ENCODE measurements at regions not wholly inside any gene's neighbourhood (a gene's known extent, or its start where the extent isn't known, plus 50 kb on each side); places are given as distances from the start of the nearest gene placed in this dataset.

DNA sequence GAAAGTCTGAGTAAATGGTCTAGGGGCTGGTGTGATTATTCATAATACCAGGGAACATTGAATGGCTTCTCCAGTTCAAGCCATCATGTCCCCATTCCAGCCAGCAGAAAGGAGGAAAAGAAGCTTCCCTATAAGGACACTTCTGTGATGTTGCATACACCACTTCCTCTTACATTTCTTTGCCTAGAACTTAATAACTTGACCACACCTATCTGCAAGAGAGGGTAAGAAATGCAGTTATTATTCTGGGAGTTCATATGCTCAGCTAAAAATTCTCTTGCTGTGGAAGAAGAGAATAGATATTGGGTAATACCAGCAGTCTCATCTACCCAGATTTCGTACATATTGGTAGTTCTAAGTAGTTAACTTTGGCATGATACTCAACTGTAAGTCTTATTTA lies 166.1 kb downstream of the SLC28A3 start:
- Histone ChIP-seq H3K4me1 (ENCODE audit: insufficient read depth, insufficient read length) (no peaks in the 10 kb centered on the region), H3K9me3 (ENCODE audit: insufficient read depth, low read length) (no peaks in the 10 kb centered on the region), H3K4me3 (ENCODE audit: insufficient read length, low read depth) (no peak overlapping the region), H3K36me3 (ENCODE audit: insufficient read depth, insufficient read length, low read length) (no peaks in the 10 kb centered on the region), H3K27me3 (ENCODE audit: insufficient read depth, insufficient read length) (no peaks in the 10 kb centered on the region), H3K9ac (ENCODE audit: insufficient read length, low read depth) (no peak overlapping the region)
- TF ChIP-seq YY1 (IDR thresholded peaks at IDR 0.05; ENCODE audit: insufficient read depth, insufficient read length) (no peak), ZNF274 (IDR thresholded peaks at IDR 0.05; ENCODE audit: low read depth, low read length) (no peak), SUZ12 (IDR thresholded peaks at IDR 0.05; ENCODE audit: extremely low read depth, insufficient read depth, insufficient read length) (no peak)
- no peak for DNase-seq (ENCODE audit: low read depth, low spot score)

DNA sequence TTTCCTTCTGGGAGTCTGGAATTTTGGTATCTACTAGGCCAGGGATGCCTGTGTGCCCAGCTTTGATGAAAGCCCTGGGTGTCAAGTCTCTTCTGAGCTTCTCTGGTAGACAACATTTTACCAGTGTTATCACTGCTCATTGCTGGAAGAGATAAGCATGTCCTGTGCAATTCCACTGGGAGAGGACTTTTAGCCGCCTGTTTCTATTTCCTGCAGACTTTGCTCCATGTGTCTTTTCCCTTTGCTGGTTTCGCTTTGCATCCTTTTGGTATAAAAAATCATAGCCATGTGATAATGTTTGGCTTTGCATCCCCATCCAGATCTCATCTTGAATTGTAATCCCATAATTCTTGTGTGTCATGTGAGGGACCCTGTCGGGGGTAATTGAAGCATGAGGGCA lies 163.2 kb downstream of the SLC28A3 start:
- DNase-seq (ENCODE audit: low read depth, low spot score), result no peak
- H3K27me3 ChIP-seq (ENCODE audit: insufficient read depth, insufficient read length), result no peaks in the 10 kb centered on the region
- H3K4me3 ChIP-seq (ENCODE audit: insufficient read length, low read depth), result no peak overlapping the region
- no peak for TF ChIP-seq SUZ12 (IDR thresholded peaks at IDR 0.05; ENCODE audit: extremely low read depth, insufficient read depth, insufficient read length)
- no peak for TF ChIP-seq YY1 (IDR thresholded peaks at IDR 0.05; ENCODE audit: insufficient read depth, insufficient read length)
- no peak for TF ChIP-seq ZNF274 (IDR thresholded peaks at IDR 0.05; ENCODE audit: low read depth, low read length)
- H3K36me3 ChIP-seq (ENCODE audit: insufficient read depth, insufficient read length, low read length), result no peaks in the 10 kb centered on the region
- H3K9ac ChIP-seq (ENCODE audit: insufficient read length, low read depth), result no peak overlapping the region
- no peaks in the 10 kb centered on the region for H3K4me1 ChIP-seq (ENCODE audit: insufficient read depth, insufficient read length)
- no peaks in the 10 kb centered on the region for H3K9me3 ChIP-seq (ENCODE audit: insufficient read depth, low read length)

GRCh38 chr9:84179531-84179930 lies 161.0 kb downstream of the SLC28A3 start:
- DNase-seq (ENCODE audit: low read depth, low spot score), result no peak
- TF ChIP-seq SUZ12 (IDR thresholded peaks at IDR 0.05; ENCODE audit: extremely low read depth, insufficient read depth, insufficient read length), result no peak
- TF ChIP-seq ZNF274 (IDR thresholded peaks at IDR 0.05; ENCODE audit: low read depth, low read length), result no peak

DNA sequence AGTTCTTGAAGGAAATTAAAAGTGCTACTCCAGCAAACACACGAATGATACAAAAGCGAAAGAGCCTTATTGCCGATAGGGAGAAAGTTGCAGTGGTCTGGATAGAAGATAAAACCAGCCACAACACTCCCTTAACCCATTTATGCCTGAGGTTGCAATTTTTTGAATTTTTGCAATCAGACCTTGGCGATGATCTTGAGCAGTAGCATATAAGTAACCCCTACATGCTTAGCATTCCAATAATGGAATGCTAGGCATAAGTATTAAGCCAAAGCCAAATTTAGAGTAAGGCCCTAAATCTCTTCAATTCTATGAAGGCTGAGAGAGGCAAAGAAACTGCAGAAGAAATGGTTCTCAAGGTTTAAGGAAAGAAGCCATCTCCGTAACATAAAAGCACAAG lies 153.5 kb downstream of the SLC28A3 start:
- Histone ChIP-seq H3K36me3 (ENCODE audit: insufficient read depth, insufficient read length, low read length) (no peaks in the 10 kb centered on the region), H3K4me3 (ENCODE audit: insufficient read length, low read depth) (no peak overlapping the region), H3K9ac (ENCODE audit: insufficient read length, low read depth) (no peak overlapping the region), H3K27me3 (ENCODE audit: insufficient read depth, insufficient read length) (no peaks in the 10 kb centered on the region), H3K9me3 (ENCODE audit: insufficient read depth, low read length) (no peaks in the 10 kb centered on the region), H3K4me1 (ENCODE audit: insufficient read depth, insufficient read length) (no peaks in the 10 kb centered on the region)
- no peak for DNase-seq (ENCODE audit: low read depth, low spot score)
- TF ChIP-seq ZNF274 (IDR thresholded peaks at IDR 0.05; ENCODE audit: low read depth, low read length), result no peak
- no peak for TF ChIP-seq SUZ12 (IDR thresholded peaks at IDR 0.05; ENCODE audit: extremely low read depth, insufficient read depth, insufficient read length)
- no peak for TF ChIP-seq YY1 (IDR thresholded peaks at IDR 0.05; ENCODE audit: insufficient read depth, insufficient read length)

More at GRCh38 chr9:84179531-84179930, 161.0 kb downstream of the SLC28A3 start:
- Histone ChIP-seq H3K4me3 (ENCODE audit: insufficient read length, low read depth) (no peak overlapping the region), H3K9me3 (ENCODE audit: insufficient read depth, low read length) (no peaks in the 10 kb centered on the region), H3K27me3 (ENCODE audit: insufficient read depth, insufficient read length) (no peaks in the 10 kb centered on the region), H3K4me1 (ENCODE audit: insufficient read depth, insufficient read length) (no peaks in the 10 kb centered on the region), H3K9ac (ENCODE audit: insufficient read length, low read depth) (no peak overlapping the region), H3K36me3 (ENCODE audit: insufficient read depth, insufficient read length, low read length) (no peaks in the 10 kb centered on the region)

GRCh38 chr9:84189904-84190303 lies 150.7 kb downstream of the SLC28A3 start:
- H3K36me3 ChIP-seq (ENCODE audit: insufficient read depth, insufficient read length, low read length), result no peaks in the 10 kb centered on the region
- no peak for TF ChIP-seq YY1 (IDR thresholded peaks at IDR 0.05; ENCODE audit: insufficient read depth, insufficient read length)
- no peak for TF ChIP-seq SUZ12 (IDR thresholded peaks at IDR 0.05; ENCODE audit: extremely low read depth, insufficient read depth, insufficient read length)
- TF ChIP-seq ZNF274 (IDR thresholded peaks at IDR 0.05; ENCODE audit: low read depth, low read length), result no peak
- H3K4me1 ChIP-seq (ENCODE audit: insufficient read depth, insufficient read length), result no peaks in the 10 kb centered on the region
- no peak overlapping the region for H3K9ac ChIP-seq (ENCODE audit: insufficient read length, low read depth)
- no peak overlapping the region for H3K4me3 ChIP-seq (ENCODE audit: insufficient read length, low read depth)
- no peaks in the 10 kb centered on the region for H3K27me3 ChIP-seq (ENCODE audit: insufficient read depth, insufficient read length)
- DNase-seq (ENCODE audit: low read depth, low spot score), result no peak
- peaks cover 14% of the 10 kb centered on the region; the same call in 1 of the 2 replicates for H3K9me3 ChIP-seq (ENCODE audit: insufficient read depth, low read length)

GRCh38 chr9:84190411-84190810 lies 150.1 kb downstream of the SLC28A3 start:
- Histone ChIP-seq H3K4me1 (ENCODE audit: insufficient read depth, insufficient read length) (no peaks in the 10 kb centered on the region), H3K27me3 (ENCODE audit: insufficient read depth, insufficient read length) (no peaks in the 10 kb centered on the region), H3K4me3 (ENCODE audit: insufficient read length, low read depth) (no peak overlapping the region), H3K9ac (ENCODE audit: insufficient read length, low read depth) (no peak overlapping the region), H3K9me3 (ENCODE audit: insufficient read depth, low read length) (peaks cover 14% of the 10 kb centered on the region; the same call in 1 of the 2 replicates), H3K36me3 (ENCODE audit: insufficient read depth, insufficient read length, low read length) (no peaks in the 10 kb centered on the region)
- DNase-seq (ENCODE audit: low read depth, low spot score), result no peak
- TF ChIP-seq ZNF274 (IDR thresholded peaks at IDR 0.05; ENCODE audit: low read depth, low read length), result no peak
- TF ChIP-seq SUZ12 (IDR thresholded peaks at IDR 0.05; ENCODE audit: extremely low read depth, insufficient read depth, insufficient read length), result no peak
- TF ChIP-seq YY1 (IDR thresholded peaks at IDR 0.05; ENCODE audit: insufficient read depth, insufficient read length), result no peak

DNA sequence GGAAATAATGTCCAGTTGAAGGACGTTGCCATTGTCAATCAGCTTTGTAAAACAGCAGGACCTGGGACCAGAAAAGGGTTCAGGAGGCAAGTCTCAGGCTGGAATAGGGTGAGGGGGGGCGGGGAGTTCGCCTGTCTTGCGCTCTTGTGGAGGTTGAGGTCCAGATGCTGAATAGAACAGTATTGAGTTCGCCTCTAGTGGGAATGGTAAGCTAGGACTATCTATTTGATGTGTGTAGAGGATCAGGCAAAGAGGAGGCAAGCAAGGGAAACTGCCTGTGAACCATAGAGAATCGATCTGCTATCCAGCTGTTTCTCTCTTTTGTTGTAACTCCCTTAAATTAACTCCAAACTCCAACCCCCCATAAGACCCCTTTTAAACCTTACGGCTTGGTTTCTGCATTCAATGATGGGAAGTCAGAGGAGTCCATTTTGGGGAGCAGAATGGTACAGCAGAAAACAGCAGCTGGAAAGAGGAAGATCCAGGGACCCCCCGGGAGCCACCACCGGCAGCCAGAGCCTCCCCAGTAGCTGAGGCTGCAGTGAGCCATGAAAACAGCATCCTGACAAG lies 133.7 kb downstream of the SLC28A3 start:
- no peak overlapping the region for H3K9ac ChIP-seq (ENCODE audit: insufficient read length, low read depth)
- DNase-seq (ENCODE audit: low read depth, low spot score), result no peak
- no peaks in the 10 kb centered on the region for H3K36me3 ChIP-seq (ENCODE audit: insufficient read depth, insufficient read length, low read length)
- no peaks in the 10 kb centered on the region for H3K4me1 ChIP-seq (ENCODE audit: insufficient read depth, insufficient read length)
- H3K4me3 ChIP-seq (ENCODE audit: insufficient read length, low read depth), result no peak overlapping the region
- H3K9me3 ChIP-seq (ENCODE audit: insufficient read depth, low read length), result no peaks in the 10 kb centered on the region
- H3K27me3 ChIP-seq (ENCODE audit: insufficient read depth, insufficient read length), result no peaks in the 10 kb centered on the region
- TF ChIP-seq YY1 (IDR thresholded peaks at IDR 0.05; ENCODE audit: insufficient read depth, insufficient read length) (no peak), SUZ12 (IDR thresholded peaks at IDR 0.05; ENCODE audit: extremely low read depth, insufficient read depth, insufficient read length) (no peak), ZNF274 (IDR thresholded peaks at IDR 0.05; ENCODE audit: low read depth, low read length) (no peak)
